GM21786 (cell line): ENCODE measurements at regions not wholly inside any gene's neighbourhood (a gene's known extent, or its start where the extent isn't known, plus 50 kb on each side); places are given as distances from the start of the nearest gene placed in this dataset.

Source experiments
- ATAC-seq: cut with Tn5 transposase; IDR thresholded peaks from one replicate; pipeline ENCODE4 v1.9.1; 2021; ENCODE audit not compliant: unreplicated experiment

DNA sequence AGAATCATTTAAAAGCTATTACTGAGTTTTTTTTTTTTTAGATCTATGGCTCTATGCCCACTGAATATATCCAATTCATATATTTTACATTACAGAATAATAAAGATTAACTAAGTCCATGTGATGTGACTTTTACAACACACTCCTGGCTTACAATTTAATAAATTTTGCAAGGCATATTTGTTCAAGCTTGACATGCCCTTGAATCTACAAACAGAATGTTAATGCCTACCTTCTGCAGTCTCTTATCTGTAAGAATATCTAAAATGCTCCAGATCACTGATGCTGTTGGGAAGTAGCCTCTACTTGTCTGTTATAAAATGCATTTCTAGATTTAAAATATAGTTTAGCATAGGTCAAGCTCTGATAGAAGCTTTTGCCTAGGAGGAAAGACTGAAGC is 100.7 kb upstream of the RASGEF1B start:
- no peak for ATAC-seq

DNA sequence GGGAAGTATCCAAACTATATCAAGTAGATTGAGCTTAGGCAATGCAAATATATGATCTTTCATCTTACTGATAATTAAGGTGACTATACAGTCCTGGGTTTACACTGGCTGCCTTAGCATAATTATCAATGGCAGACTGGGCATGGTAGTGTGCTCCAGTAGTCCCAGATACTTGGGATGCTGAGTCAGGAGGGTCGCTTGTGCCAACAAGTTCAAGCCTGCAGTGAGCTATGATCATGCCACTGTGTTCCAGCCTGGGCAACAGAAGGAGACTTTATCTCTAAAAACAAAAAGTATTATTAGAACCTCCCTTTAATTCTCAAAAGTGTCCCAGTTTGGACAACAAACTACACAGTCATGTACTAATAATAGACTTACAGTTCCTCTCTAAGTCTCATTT is 99.4 kb upstream of the RASGEF1B start:
- no peak for ATAC-seq

DNA sequence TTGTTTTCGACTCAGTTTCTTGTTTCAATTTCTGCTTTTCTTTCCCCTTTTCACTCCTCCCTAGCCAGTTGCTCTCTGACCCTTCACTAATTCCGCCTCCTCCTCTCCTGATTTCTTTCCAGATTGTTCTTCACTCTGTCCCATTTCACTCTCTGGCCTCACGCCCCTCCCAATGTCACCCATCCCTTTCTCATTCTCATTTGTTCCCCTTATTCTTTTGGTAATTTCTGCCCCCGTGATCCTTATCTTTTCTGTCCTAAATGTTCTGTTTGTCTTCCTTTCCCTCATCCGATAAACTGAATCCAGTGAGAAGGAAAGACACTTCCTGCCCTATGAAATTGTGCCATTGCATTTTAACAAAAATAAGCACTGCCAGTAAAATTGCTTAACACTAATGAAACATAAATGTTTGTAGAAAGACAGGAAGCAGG is 94.5 kb upstream of the RASGEF1B start:
- no peak for ATAC-seq

DNA sequence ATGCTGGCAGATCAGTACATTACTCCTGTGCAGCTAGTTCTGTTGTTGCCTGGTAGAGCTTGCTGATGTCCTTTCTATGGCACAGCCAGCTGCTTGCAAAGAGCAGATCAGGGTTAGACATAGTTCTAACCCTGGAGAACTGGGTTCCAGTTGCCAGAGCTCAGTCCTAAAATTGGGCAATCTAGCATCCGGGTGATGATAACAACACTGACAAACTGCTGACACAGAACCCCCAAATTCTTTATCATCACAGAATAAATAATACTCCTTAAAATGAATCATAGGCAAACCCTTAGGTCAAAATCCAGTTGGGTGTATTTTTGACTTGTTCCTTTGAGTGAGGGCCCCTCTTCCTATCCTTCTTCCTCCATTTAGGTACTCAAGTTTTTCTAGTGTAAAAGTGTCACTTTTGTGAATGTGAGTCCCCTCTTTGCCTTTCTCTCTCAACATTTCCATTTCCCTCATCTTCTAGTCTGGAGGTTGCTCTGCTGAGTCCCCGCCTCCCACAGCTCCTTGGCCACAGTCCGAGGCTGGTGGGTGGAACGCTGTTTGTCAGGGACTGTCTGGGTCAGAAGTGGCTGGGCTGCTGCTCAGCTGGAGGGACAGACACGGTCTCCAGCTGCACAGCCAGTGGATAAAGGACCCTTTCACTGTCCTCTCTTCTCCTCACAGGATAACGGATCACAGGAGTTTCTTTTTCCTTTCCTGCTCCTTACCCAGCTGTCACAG is 93.6 kb upstream of the RASGEF1B start:
- ATAC-seq = no peak

DNA sequence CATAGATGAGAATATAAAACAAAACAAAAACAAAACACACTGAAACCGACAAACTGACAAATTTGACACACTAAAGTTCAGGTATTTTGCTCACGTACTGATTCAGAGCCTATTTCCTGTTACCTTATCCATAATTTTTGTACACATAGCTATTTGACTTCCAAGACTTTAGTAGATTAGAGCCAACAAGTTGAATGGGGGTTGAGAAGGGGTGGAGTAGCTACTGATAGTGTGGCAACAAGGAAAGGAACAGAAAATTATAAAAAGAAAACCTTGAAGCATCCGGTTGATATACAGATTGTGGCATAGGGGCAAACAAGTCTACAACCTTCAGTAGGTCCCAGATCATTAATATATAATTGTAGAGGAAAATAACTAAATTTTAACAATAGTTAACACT is 92.3 kb upstream of the RASGEF1B start:
- ATAC-seq = no peak

DNA sequence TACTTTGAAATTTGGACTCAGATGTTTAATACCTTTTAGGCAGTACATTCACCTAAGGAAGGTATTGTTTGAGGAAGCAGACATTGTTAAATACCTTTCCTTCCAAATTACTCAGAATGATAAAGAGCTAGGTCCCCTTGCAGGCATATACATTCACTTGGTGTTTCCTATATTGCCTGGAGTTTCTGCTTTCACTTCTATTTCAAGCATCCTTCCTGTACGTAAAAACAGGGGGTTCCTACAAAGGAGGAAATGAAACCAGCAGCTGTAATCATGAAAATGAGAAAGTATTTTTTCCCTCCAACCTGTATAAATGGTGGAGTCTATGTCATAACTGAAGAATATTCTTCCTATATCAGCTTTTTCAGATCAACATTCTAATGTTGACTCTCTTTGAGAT is 90.4 kb upstream of the RASGEF1B start:
- ATAC-seq = peak; percentile 94

DNA sequence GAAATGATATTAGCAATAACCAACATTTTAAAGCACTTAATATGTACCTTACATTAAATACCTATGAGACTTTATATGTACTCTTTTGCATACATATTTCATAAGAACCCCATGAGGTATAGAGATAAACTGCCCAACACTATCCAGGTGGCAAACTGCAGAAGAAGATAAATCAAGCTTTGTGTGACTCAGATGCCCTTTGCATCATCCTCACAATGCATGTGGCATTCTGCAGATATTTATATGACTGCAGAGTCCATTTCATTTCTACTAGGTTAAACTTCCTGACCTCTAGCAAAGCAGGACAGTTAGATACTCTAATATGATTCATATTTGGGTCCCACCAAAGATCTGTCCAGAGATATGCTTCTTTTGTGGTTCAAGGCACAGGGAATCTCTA is 85.6 kb upstream of the RASGEF1B start:
- ATAC-seq = no peak

DNA sequence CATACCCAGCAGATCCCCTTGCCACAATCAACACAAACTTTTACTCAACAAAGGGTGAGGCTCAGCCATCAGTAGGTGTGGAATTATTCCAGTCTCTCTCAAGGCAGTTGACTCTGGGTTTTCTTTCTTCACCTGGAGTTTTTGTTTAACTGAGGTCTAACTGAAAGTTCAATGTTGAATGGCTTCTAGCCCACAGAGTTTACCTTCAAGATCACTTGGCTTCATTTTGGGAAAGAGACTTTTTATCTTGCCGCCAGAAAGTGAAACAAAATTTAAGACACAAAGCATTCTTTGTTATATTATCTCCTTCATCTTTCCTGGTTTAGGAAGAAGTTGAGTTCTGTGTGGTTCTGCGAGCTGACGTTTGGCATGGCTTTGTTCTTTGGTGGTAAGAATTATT is 83.8 kb upstream of the RASGEF1B start:
- ATAC-seq = no peak

DNA sequence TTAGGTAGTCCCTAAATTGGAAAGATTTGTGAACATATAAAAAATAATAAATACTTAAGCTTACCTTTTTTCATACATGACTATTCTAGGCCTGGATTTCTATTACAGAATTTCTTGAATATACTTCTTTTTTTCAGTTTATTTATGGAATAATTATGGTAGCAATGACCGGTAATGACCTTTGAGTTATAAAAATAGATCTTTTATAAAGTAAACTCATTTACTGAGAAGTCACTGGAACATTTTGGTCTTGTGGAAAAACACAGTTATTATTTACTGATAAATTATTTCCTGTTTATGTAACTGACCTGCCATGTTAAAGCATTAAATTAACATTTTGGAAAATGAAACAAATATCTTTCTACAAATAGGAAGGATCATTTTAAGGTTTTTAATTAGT is 80.4 kb upstream of the RASGEF1B start:
- no peak for ATAC-seq

DNA sequence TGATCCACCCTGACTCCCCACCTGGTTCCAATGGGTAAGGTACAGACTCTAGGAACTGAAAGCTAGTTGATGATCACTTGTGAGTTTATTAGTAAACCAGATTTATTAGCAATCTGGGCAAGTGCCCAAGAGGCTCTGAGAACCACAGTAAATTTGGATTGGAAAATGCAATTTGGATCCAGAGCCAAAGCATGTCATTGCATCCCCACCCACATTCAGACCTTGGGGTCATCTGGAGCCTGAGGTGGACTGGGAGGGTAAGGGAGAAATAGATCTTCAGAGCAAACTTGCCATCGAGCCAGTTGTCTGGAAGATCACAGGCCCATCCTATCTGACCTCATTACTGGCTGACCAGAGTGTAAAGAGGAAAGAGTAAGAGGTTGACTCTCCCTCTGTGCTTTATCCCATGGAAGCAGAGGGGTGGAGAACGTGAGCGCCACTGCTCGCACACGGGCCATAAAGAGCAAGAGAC is 78.7 kb upstream of the RASGEF1B start:
- ATAC-seq = no peak

DNA sequence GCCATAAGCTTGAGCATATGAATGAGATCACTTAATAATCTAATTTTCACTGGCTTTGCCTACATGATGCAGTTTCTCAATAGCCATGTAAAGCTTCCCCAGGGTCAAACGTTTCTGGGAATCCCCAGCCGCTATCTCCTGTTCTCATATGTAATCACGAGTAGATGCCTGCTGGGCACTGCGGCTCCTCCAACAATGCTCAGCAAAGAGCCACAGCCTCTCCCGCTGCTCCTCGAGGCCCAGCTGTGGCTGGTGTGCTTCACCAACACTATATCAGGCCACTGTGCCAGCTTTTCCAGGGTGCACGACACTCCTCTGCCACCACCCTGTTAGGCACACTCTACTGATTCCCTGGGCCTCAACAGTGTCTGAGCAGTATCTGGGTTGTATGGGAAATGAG is 78.3 kb upstream of the RASGEF1B start:
- ATAC-seq = no peak

DNA sequence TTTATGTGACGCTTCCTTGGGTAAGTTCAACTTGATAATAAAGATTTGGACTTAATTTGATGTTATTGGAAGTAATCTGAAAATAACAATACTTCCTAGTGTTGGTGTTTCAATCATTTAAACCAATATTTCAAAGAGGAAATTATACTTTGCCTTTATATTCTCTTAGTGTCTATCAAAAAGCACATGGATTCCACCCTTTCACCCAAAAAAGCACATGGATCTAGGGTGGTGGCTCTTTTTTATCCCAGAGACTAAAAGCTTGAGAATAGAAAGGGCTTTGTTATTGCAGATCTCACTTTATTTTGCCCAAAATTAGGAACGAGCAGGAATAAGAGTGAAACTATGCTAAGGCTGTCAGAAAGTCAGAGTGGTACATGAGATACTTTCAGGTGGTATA is 75.1 kb upstream of the RASGEF1B start:
- ATAC-seq = no peak

DNA sequence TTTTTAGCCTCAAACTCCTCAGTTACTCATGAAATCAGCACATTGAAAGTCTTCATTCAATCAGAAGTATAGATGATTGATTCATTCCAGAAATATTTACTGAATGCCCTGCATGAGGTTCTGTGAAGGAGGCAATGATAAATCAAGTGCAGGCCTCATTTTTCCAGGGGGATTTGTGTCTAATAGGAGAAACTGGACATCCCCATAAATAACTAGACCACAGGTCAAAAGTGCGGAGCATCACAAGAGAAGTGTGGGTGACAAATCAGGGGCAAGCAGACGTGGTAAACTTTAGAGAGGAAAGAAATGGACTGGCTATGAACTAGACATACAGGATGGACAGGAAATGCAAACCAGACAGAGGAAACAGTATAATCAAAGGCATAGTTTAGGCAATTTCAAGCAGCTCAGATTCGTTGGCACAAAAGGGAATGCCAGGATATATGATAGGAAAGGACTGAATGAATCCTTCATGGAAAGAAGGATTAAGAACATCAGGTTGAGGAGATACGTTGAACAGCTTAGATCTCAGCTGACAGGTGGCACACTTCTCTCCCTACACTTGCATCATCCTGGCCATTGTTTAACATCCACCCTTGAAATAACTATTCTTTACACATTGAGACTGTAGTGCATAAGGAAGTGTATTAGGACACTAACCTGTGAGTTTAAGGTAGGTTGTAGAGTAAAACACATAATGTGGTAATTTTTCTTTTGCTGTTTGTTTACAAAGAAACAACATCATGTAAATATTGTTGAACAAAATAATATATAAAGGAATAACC is 69.6 kb upstream of the RASGEF1B start:
- ATAC-seq = no peak

DNA sequence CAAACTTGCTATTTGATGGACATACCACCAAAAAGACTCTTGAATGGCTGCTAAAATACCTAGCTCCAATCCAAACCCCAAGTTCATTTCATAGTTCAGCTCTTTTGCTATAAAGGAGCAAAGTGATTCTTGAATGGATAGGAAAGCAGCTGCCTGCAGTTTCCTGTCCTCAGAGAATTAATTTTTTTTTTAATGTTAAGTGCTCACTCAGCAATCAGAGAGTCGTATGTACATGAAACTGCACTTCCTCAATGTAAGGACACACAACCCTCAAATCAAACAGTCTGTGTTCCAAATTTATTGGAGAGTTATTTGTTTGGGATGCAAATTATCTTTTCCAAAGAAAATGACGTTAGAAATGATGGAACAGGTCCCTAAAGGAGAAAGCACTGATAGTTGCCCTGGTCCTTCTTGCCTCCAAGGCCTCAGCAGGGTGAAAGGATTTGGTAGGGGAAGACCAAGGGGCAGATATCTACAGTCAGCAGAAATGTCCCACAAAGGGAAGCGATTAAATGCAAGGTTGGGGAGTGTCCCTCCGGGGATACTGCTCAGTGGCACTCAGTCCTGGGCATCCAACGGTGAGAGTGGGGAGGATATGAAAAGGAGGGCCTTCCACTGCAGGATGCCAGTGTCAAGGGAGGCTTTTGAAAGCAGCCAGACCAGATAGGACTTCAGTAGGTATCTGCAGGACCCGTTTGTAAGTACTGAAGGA is 67.2 kb upstream of the RASGEF1B start:
- ATAC-seq = no peak

DNA sequence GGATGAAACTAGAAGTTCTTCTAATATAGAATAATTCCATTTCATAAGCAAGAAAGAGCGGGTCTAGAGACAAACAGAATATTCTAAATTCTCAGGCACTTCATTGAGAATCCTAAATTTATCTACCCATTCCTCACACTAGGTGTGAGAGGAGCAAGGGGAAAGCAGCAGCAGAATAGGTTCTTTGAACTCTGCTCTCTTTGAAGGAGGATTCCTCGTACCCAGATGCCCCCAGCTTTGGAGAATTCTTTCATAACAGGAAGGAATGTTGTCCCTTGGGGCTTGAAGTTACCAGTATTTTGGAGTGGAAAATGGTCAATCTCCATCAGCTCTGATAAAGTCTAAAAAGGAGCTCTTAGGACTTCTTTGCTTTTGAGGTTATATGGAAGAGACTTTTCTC is 59.7 kb upstream of the RASGEF1B start:
- no peak for ATAC-seq

DNA sequence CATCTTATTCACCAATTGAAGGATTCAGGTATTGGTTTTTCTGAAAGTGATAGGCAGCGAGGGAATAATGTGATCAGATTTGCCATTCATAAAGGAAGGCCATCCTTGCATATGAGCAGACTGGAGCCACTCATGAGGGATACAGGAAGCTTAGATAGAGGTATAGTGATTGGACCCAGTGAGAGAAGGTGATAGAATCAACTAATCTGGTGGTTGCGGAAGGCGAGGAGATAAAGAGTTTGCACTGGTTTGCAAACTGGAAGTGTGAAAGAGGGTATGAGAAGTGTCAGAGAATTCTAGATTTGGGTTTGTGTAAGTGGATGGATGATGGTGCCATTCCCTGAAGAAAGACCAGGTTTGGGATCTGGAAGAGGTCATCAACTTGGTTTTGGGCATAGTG is 57.3 kb upstream of the RASGEF1B start:
- ATAC-seq = no peak

DNA sequence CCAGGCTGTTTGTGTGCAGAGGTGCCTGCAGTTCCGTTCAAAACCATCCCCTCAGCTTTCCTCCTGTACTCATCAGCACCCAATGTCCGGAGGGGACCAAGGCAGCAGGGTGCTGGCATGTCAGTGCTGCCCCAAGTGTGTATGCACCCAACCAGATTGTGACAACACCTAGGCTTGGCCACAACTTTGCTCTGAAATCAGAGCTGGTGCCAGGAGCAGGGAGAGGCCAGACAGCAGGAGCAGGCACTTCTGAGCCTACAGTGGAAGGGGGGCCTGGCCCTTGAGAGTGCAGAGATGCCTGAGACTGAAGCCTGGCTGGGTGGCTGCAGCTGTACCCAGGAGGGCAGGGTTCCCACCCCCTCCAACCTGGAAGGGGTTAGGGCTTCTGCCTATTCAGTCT is 56.5 kb upstream of the RASGEF1B start:
- no peak for ATAC-seq

DNA sequence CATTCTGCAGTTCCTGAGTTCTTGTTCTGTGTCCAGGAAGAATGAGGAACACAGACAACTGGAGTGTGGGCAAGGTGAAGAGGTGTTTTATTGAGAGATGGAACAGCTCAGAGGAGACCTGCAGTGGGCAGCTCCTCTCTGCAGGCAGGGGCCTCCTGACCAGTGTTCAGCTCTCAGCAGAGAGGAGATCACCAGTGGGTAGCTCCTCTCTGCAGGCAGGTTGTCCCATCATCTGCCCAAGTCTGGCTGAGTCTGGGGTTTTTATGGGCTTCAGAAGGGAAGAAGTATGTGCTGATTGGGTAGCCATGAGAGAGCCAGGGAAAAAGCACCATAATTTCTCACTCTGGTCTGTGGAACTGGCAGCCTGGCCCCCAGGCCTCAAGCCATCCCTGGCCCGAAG is 56.0 kb upstream of the RASGEF1B start:
- ATAC-seq = no peak

DNA sequence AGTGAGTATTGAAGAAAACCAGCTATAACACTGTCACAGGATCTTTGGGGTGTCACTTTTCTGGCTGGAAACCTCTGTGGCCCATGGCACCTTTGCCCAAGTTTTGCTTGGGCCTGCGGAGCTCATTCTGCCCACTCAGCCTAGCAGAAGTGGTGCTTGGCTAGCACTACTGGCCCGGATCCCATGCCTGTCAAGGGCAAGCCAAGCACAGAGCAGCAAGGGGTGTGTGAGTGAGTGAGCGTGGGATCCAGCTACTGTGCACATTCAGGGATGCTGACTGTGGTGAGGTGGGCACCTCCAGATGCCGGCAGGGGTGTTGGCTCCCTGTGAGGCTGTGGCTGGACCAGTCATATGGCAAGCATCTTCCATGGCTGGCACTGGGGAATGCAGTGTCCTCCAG is 55.4 kb upstream of the RASGEF1B start:
- no peak for ATAC-seq

DNA sequence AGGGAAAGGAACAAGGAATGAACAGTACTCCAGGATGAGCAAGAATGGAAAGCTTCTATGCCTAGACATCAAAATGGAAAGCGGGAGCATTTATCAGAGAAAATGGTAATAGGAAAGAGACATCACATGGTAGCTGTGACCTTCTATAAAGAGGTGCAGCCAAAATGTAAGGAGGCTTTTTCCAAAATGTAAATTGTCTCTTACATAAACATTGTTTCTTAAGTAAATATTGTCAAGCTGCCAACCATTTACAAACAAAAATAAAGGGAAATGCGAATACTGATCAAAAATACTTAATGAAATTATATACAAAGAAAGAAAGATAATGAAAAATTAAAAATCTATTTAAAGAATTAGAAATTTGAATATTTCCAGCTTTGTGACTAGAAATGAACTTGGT is 55.0 kb upstream of the RASGEF1B start:
- ATAC-seq = no peak

DNA sequence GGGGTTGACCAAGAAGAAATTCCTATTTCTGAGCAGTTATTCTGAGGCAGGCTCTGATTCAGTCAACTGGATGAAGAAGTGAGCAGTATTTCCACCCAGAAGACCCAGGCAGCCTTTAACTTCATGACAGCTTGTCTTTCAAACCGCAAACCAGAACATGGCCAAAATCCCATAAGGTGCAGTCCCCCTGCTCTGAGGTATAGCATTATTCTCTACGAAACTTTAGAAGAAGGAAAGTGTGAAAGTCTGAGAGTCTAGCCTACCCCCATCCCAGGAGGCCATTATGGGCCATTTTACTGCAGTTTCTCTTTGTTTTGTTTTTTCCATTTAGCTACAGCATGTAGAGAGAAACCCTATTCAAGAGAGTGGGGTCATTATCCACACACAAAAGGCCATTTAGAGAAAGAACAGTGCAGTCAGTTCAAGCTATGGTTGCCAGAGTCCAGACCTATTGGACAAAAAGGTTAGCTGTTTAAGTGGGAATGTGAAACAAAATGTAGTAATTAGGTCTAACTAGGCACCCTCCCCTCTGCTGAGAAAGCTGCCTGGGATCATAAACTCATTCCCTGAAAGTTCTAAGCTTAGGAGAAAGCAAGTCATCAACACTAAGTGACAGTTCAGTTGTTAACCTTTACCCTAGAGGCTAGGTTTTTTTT is 52.1 kb upstream of the RASGEF1B start:
- peak; percentile 74 for ATAC-seq
